Upper lobe of left lung (tissue), 4 donors: ENCODE measurements at regions not wholly inside any gene's neighbourhood (a gene's known extent, or its start where the extent isn't known, plus 50 kb on each side); places are given as distances from the start of the nearest gene placed in this dataset.

Experiments used
- EP300 ChIP-seq, 4 donors: sonication (generic); formaldehyde crosslinking; IDR thresholded peaks; one replicate each; pipeline ENCODE4 v1.5.1; 2017; ENCODE audit warnings: antibody characterized with exemption in 4 of 4, control low read depth in 2 of 4
- POLR2A ChIP-seq, 4 donors: fragments of 450-650 bp; IDR thresholded peaks; one replicate each; pipeline ENCODE4 v1.5.1; 2016 to 2017; ENCODE audit warnings: antibody characterized with exemption in 4 of 4, mild to moderate bottlenecking in 2 of 4
- TF ChIP-seq, protein P1 (sequence below), 6 experiments: fragments of 450-650 bp in 4 of 6; fragments of 200-600 bp in 2 of 6; sonication (generic) in 2 of 6; IDR thresholded peaks; one replicate each; pipeline ENCODE4 v1.5.1; 2016 to 2019; ENCODE audit warnings: antibody characterized with exemption in 6 of 6

DNA sequence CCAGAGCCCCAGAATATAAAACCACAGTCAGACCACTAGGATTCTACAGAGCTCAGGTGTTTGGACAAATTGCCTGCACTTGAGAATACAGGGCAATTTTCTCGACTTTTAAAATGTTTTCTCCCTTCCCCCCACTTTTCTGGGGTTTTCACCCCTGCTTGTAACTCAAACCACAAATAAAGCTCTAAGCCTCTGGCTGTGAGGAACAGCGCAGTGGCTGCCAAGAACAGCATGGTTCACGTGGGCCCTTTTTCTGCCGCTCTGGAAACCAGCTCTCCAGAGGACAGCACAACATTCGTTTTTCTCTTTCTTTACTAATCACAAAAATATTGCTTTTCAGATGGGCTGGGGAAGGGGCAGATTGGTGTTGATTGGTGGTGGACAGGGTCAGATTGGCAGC is 102.2 kb upstream of the JUN start:
- TF ChIP-seq, protein P1, sequence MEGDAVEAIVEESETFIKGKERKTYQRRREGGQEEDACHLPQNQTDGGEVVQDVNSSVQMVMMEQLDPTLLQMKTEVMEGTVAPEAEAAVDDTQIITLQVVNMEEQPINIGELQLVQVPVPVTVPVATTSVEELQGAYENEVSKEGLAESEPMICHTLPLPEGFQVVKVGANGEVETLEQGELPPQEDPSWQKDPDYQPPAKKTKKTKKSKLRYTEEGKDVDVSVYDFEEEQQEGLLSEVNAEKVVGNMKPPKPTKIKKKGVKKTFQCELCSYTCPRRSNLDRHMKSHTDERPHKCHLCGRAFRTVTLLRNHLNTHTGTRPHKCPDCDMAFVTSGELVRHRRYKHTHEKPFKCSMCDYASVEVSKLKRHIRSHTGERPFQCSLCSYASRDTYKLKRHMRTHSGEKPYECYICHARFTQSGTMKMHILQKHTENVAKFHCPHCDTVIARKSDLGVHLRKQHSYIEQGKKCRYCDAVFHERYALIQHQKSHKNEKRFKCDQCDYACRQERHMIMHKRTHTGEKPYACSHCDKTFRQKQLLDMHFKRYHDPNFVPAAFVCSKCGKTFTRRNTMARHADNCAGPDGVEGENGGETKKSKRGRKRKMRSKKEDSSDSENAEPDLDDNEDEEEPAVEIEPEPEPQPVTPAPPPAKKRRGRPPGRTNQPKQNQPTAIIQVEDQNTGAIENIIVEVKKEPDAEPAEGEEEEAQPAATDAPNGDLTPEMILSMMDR (IDR thresholded peaks at IDR 0.05): no peak
- TF ChIP-seq POLR2A (IDR thresholded peaks at IDR 0.05): no peak
- no peak for TF ChIP-seq EP300 (IDR thresholded peaks at IDR 0.05)
